Activated T-helper 17 cell treated with anti-CD3 and anti-CD28 coated beads, Interleukin-2, amount 50 U/mL, for 72 hours (primary cell): ENCODE measurements at regions not wholly inside any gene's neighbourhood (a gene's known extent, or its start where the extent isn't known, plus 50 kb on each side); places are given as distances from the start of the nearest gene placed in this dataset.

ENCODE experiments used
- ATAC-seq: fragments of 150-1000 bp; cut with Tn5 transposase; replicated peaks from 2 replicates; pipeline ENCODE4 v1.10.0; 2021; ENCODE audit warnings: mild to moderate bottlenecking, moderate library complexity
- H3K27ac Mint-ChIP-seq: one replicate; pipeline ENCODE4 v1.8.0; 2022; ENCODE audit warnings: mixed read lengths
- H3K27me3 Mint-ChIP-seq: one replicate; pipeline ENCODE4 v1.8.0; 2022; ENCODE audit warnings: mixed read lengths
- H3K36me3 Mint-ChIP-seq: one replicate; pipeline ENCODE4 v1.8.0; 2022; ENCODE audit warnings: low read depth, mild to moderate bottlenecking, mixed read lengths
- H3K4me1 Mint-ChIP-seq: one replicate; pipeline ENCODE4 v1.8.0; 2022; ENCODE audit warnings: mixed read lengths
- H3K4me3 Mint-ChIP-seq: one replicate; pipeline ENCODE4 v1.8.0; 2022; ENCODE audit warnings: mild to moderate bottlenecking, mixed read lengths
- H3K9me3 Mint-ChIP-seq: one replicate; pipeline ENCODE4 v1.8.0; 2022; ENCODE audit warnings: mixed read lengths

DNA sequence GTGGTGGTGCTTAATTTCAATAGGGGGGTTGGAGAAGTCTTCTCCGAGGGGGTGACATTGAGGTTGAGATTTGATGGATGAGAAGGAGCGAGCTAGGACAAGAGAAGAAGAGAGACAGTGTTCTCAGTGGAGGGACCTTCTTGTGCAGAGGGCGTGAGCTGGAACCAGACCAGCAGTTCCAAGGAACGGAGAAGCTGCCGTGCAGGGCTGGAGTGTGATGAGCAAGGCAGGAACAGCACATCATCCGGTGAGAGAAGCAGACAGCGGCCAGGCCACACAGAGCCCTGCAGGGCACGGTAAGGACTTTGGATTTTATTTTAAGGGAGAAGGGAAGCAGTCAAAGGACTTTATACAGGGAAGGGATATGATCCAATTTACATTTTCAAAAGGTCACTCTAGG, 206.9 kb downstream of the MELK start:
- peaks cover 47% of the 10 kb centered on the region for H3K27me3 Mint-ChIP-seq
- no peaks in the 10 kb centered on the region for H3K9me3 Mint-ChIP-seq
- no peak for ATAC-seq
- no peaks in the 10 kb centered on the region for H3K4me1 Mint-ChIP-seq
- H3K36me3 Mint-ChIP-seq: no peaks in the 10 kb centered on the region
- no peak overlapping the region for H3K4me3 Mint-ChIP-seq
- H3K27ac Mint-ChIP-seq: no peak overlapping the region

DNA sequence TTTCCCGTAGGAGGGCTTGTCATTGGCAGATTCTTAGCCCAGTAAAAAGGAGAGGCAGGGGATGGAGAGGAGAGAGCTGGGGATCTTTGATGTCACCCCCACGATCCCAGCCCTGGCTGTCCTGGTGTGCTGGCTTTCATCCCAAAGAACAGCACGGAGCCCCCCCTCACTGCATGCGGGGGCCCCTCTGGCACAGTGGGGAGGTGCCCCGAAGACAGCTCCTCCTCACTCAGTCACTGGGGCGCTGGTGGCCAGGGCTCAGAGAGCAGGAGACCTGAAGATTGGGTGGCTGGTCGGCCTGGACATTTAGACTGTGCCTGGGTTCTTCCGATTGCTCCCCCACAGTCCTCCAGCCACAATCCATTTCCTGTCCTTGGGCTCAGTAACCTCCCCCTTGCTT, 207.5 kb downstream of the MELK start:
- H3K27ac Mint-ChIP-seq: no peak overlapping the region
- H3K36me3 Mint-ChIP-seq: no peaks in the 10 kb centered on the region
- H3K27me3 Mint-ChIP-seq: peaks cover 48% of the 10 kb centered on the region
- no peaks in the 10 kb centered on the region for H3K9me3 Mint-ChIP-seq
- no peak for ATAC-seq
- H3K4me3 Mint-ChIP-seq: no peak overlapping the region
- no peaks in the 10 kb centered on the region for H3K4me1 Mint-ChIP-seq

DNA sequence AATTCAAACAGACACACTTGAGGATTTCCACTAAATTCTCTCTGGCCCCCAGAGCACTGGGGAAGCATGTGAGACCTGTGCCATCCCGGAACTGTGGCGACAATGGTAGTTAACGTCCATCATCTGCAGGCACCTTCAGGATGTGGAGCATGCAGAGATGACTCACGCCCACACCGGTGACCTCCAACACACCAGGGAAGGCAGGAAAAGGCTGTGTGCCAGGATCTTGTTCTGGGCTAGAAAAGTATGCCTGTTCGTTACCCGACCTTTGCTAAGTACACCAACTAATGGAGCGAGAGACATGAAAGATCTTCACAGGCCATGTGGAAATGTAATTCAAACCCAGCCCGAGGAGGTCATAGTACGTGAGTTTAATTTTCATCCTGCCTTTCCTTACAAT, 208.8 kb downstream of the MELK start:
- H3K27me3 Mint-ChIP-seq: peaks cover 49% of the 10 kb centered on the region
- H3K4me3 Mint-ChIP-seq: no peak overlapping the region
- no peaks in the 10 kb centered on the region for H3K36me3 Mint-ChIP-seq
- no peaks in the 10 kb centered on the region for H3K9me3 Mint-ChIP-seq
- no peak overlapping the region for H3K27ac Mint-ChIP-seq
- no peaks in the 10 kb centered on the region for H3K4me1 Mint-ChIP-seq
- ATAC-seq: no peak
